ENCODE measurements at regions not wholly inside any gene's neighbourhood (a gene's known extent, or its start where the extent isn't known, plus 50 kb on each side); places are given as distances from the start of the nearest gene placed in this dataset.

- TF ChIP-seq EZH2phosphoT487 (IDR thresholded peaks at IDR 0.05; ENCODE audit: low read length) (no peak), EZH2 (optimal IDR thresholded peaks at IDR 0.05; ENCODE audit: low read depth, low read length) (no peak)
- TF ChIP-seq, protein P1, sequence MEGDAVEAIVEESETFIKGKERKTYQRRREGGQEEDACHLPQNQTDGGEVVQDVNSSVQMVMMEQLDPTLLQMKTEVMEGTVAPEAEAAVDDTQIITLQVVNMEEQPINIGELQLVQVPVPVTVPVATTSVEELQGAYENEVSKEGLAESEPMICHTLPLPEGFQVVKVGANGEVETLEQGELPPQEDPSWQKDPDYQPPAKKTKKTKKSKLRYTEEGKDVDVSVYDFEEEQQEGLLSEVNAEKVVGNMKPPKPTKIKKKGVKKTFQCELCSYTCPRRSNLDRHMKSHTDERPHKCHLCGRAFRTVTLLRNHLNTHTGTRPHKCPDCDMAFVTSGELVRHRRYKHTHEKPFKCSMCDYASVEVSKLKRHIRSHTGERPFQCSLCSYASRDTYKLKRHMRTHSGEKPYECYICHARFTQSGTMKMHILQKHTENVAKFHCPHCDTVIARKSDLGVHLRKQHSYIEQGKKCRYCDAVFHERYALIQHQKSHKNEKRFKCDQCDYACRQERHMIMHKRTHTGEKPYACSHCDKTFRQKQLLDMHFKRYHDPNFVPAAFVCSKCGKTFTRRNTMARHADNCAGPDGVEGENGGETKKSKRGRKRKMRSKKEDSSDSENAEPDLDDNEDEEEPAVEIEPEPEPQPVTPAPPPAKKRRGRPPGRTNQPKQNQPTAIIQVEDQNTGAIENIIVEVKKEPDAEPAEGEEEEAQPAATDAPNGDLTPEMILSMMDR (IDR thresholded peaks at IDR 0.05; ENCODE audit: low read length), result no peak
Measured at GRCh38 chr5:74145951-74146350, 494.6 kb downstream of the ENC1 start.
